Keratinocyte (primary cell): ENCODE measurements at regions not wholly inside any gene's neighbourhood (a gene's known extent, or its start where the extent isn't known, plus 50 kb on each side); places are given as distances from the start of the nearest gene placed in this dataset.

Experiments
- DNase-seq: peaks from one replicate; pipeline ENCODE4 v3.0.0-alpha.2; 2011; ENCODE audit warnings: low read depth, missing footprints, low spot score
- FAIRE-seq: peaks from 2 replicates; lab custom pipeline; 2011; peaks lifted over from hg19 to GRCh38; lab: Jason Lieb, UNC
- H2AFZ ChIP-seq: 2 replicates; pipeline ENCODE4 v1.6.0; 2012; ENCODE audit warnings: low read length, control low read depth, inconsistent platforms; ENCODE audit not compliant: control insufficient read depth
- H3K27ac ChIP-seq: 2 replicates; pipeline ENCODE4 v1.5.1; 2011; ENCODE audit warnings: low read length; ENCODE audit not compliant: control insufficient read depth, insufficient read depth
- H3K27me3 ChIP-seq: 3 replicates; pipeline ENCODE4 v1.6.0; 2011; ENCODE audit warnings: low read length; ENCODE audit not compliant: control insufficient read depth, insufficient read depth; ENCODE audit errors: extremely low read depth
- H3K36me3 ChIP-seq, 2 experiments: 2 replicates in 1 of 2; 3 replicates in 1 of 2; pipeline ENCODE4 v1.5.1; 2011; ENCODE audit warnings: low read length in 2 of 2, mild to moderate bottlenecking in 1 of 2; ENCODE audit not compliant: control insufficient read depth in 2 of 2, insufficient read depth in 2 of 2; ENCODE audit errors: extremely low read depth in 1 of 2
- H3K4me1 ChIP-seq: 3 replicates; pipeline ENCODE4 v1.5.1; 2011; ENCODE audit warnings: low read length; ENCODE audit not compliant: control insufficient read depth, insufficient read depth; ENCODE audit errors: extremely low read depth
- H3K4me2 ChIP-seq: 3 replicates; pipeline ENCODE4 v1.6.0; 2011; ENCODE audit warnings: low read depth, low read length; ENCODE audit not compliant: control insufficient read depth, insufficient read depth; ENCODE audit errors: extremely low read depth
- H3K4me3 ChIP-seq, 3 experiments: fragments of 200-600 bp in 1 of 3; sonication (generic) in 1 of 3; 2 replicates in 2 of 3; 3 replicates in 1 of 3; pipeline ENCODE4 v1.5.1; 2011 to 2016; ENCODE audit warnings: low read length in 3 of 3, mild to moderate bottlenecking in 3 of 3, control low read depth in 2 of 3, inconsistent platforms in 1 of 3, low read depth in 1 of 3, mixed read lengths in 1 of 3, mixed run types in 1 of 3, moderate library complexity in 1 of 3; ENCODE audit not compliant: control insufficient read depth in 2 of 3, insufficient read depth in 2 of 3; ENCODE audit errors: extremely low read depth in 1 of 3
- H3K79me2 ChIP-seq: 2 replicates; pipeline ENCODE4 v1.6.0; 2012; ENCODE audit warnings: low read length; ENCODE audit not compliant: control insufficient read depth, insufficient read depth
- H3K9ac ChIP-seq: 3 replicates; pipeline ENCODE4 v1.6.0; 2011; ENCODE audit warnings: low read length; ENCODE audit not compliant: control insufficient read depth, insufficient read depth; ENCODE audit errors: extremely low read depth
- H3K9me1 ChIP-seq: 3 replicates; pipeline ENCODE4 v1.6.0; 2011; ENCODE audit warnings: low read length; ENCODE audit not compliant: control insufficient read depth, insufficient read depth; ENCODE audit errors: extremely low read depth
- H3K9me3 ChIP-seq: 2 replicates; pipeline ENCODE4 v1.5.1; 2012; ENCODE audit warnings: low read depth, low read length; ENCODE audit not compliant: control insufficient read depth
- H4K20me1 ChIP-seq: 3 replicates; pipeline ENCODE4 v1.6.0; 2011; ENCODE audit warnings: low read length; ENCODE audit not compliant: control insufficient read depth, insufficient read depth; ENCODE audit errors: extremely low read depth
- EZH2 ChIP-seq: IDR thresholded peaks from one replicate; pipeline ENCODE4 v1.6.1; 2012; ENCODE audit warnings: inconsistent platforms, mild to moderate bottlenecking, low read length, moderate library complexity
- dilution Hi-C: fragments of 300-500 bp; cut with MboI; formaldehyde crosslinking; loops from one replicate; pipeline ENCODE4 v1.7.0; 2020; ENCODE audit warnings: low sequenced_read_pairs; ENCODE audit not compliant: extremely low pct_ligation_motif_present
- TF ChIP-seq, protein P1 (sequence below), 3 experiments: IDR thresholded peaks in 1 of 3; conservative IDR thresholded peaks in 1 of 3; optimal IDR thresholded peaks in 1 of 3; 2 replicates in 2 of 3; 3 replicates in 1 of 3; pipeline versions ENCODE3 to v1.5.1; 2011; ENCODE audit warnings: low read length in 3 of 3, mild to moderate bottlenecking in 3 of 3, moderate library complexity in 2 of 3, control low read depth in 1 of 3, inconsistent platforms in 1 of 3; ENCODE audit not compliant: insufficient read depth in 2 of 3; ENCODE audit errors: extremely low read depth in 1 of 3

GRCh38 chr12:42030588-42030987 is 114.1 kb downstream of the GXYLT1 start:
- Histone ChIP-seq H3K9me3 (no peaks in the 10 kb centered on the region), H4K20me1 (no peaks in the 10 kb centered on the region), H3K4me3 (no peak overlapping the region), H3K27ac (no peak overlapping the region), H3K79me2 (no peaks in the 10 kb centered on the region), H2AFZ (no peak overlapping the region), H3K27me3 (no peaks in the 10 kb centered on the region), H3K36me3 (no peaks in the 10 kb centered on the region), H3K9me1 (no peaks in the 10 kb centered on the region), H3K4me2 (no peak overlapping the region), H3K9ac (no peak overlapping the region), H3K4me1 (no peaks in the 10 kb centered on the region)
- dilution Hi-C loops, result no loop called here
- DNase-seq (no peak), FAIRE-seq (no peak)
- TF ChIP-seq EZH2, result no peak
- TF ChIP-seq, protein P1, sequence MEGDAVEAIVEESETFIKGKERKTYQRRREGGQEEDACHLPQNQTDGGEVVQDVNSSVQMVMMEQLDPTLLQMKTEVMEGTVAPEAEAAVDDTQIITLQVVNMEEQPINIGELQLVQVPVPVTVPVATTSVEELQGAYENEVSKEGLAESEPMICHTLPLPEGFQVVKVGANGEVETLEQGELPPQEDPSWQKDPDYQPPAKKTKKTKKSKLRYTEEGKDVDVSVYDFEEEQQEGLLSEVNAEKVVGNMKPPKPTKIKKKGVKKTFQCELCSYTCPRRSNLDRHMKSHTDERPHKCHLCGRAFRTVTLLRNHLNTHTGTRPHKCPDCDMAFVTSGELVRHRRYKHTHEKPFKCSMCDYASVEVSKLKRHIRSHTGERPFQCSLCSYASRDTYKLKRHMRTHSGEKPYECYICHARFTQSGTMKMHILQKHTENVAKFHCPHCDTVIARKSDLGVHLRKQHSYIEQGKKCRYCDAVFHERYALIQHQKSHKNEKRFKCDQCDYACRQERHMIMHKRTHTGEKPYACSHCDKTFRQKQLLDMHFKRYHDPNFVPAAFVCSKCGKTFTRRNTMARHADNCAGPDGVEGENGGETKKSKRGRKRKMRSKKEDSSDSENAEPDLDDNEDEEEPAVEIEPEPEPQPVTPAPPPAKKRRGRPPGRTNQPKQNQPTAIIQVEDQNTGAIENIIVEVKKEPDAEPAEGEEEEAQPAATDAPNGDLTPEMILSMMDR (optimal IDR thresholded peaks at IDR 0.05 in 1 of 3, IDR thresholded peaks at IDR 0.05 in 1 of 3, conservative IDR thresholded peaks at IDR 0.05 in 1 of 3; ENCODE audit: extremely low read depth in 1 of 3, insufficient read depth in 2 of 3, low read length in 3 of 3), result no peak

GRCh38 chr12:42027546-42027945 is 117.1 kb downstream of the GXYLT1 start:
- DNase-seq (no peak), FAIRE-seq (no peak)
- dilution Hi-C loops, result no loop called here
- Histone ChIP-seq H3K4me2 (no peak overlapping the region), H4K20me1 (no peaks in the 10 kb centered on the region), H3K27ac (no peak overlapping the region), H2AFZ (no peak overlapping the region), H3K36me3 (no peaks in the 10 kb centered on the region), H3K4me3 (no peak overlapping the region), H3K27me3 (no peaks in the 10 kb centered on the region), H3K9ac (no peak overlapping the region), H3K4me1 (peaks cover 6% of the 10 kb centered on the region), H3K9me1 (no peaks in the 10 kb centered on the region), H3K9me3 (no peaks in the 10 kb centered on the region), H3K79me2 (no peaks in the 10 kb centered on the region)
- TF ChIP-seq, protein P1 (optimal IDR thresholded peaks at IDR 0.05 in 1 of 3, IDR thresholded peaks at IDR 0.05 in 1 of 3, conservative IDR thresholded peaks at IDR 0.05 in 1 of 3; ENCODE audit: extremely low read depth in 1 of 3, insufficient read depth in 2 of 3, low read length in 3 of 3), result no peak
- TF ChIP-seq EZH2, result no peak
